Neural progenitor cell (in vitro differentiated cells): ENCODE measurements at regions not wholly inside any gene's neighbourhood (a gene's known extent, or its start where the extent isn't known, plus 50 kb on each side); places are given as distances from the start of the nearest gene placed in this dataset.

Source experiments
- EZH2phosphoT487 ChIP-seq: fragments of 200-600 bp; sonication (generic); IDR thresholded peaks from 2 replicates; pipeline ENCODE4 v1.6.1; 2017; ENCODE audit warnings: antibody characterized with exemption
- TF ChIP-seq, protein P1 (sequence below): fragments of 200-600 bp; sonication (generic); IDR thresholded peaks from 2 replicates; pipeline ENCODE4 v1.5.1; 2017; ENCODE audit warnings: antibody characterized with exemption, mild to moderate bottlenecking

DNA sequence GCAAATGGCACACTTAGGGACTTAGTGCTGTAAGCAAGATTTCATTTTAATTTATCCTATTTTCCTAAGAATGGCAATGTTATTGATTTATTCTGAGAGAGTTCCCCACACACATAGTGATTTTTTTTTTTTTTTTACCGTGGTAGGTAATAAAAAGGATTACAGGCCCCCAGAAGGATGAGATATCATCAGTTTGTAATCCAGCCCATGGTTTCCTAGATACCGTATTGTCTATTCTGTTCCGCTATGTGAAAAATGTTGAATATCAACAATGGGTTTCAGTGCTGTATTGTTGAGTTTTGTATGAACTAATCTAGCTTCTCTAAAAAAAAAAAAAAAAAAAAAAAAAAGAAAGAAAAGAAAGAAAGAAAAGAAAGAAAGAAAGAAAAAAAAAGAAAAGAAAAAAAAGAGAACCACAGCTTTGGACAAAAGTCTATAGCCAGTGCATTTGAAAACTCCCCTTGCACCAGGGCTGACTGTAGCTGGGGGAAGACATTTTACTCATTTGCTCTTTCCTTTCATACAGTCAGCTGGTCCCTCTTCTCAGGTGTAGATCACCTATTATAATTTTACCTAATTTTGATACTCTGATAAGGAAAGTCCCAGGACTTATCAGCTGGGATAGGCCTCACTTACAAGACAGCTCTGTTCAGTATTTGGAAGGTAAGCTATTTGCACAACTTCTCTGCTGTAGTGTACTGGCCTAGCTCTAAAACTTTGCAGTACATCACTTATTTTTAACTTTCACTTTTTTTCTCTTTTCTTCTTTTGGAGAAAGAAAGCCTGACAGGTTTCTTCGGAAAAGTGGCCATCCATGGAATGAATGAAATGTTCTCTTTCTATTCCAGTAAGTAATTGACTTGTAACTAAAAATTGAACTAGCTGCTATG, 101.4 kb upstream of the SOX2 start:
- TF ChIP-seq EZH2phosphoT487 = no peak
- TF ChIP-seq, protein P1, sequence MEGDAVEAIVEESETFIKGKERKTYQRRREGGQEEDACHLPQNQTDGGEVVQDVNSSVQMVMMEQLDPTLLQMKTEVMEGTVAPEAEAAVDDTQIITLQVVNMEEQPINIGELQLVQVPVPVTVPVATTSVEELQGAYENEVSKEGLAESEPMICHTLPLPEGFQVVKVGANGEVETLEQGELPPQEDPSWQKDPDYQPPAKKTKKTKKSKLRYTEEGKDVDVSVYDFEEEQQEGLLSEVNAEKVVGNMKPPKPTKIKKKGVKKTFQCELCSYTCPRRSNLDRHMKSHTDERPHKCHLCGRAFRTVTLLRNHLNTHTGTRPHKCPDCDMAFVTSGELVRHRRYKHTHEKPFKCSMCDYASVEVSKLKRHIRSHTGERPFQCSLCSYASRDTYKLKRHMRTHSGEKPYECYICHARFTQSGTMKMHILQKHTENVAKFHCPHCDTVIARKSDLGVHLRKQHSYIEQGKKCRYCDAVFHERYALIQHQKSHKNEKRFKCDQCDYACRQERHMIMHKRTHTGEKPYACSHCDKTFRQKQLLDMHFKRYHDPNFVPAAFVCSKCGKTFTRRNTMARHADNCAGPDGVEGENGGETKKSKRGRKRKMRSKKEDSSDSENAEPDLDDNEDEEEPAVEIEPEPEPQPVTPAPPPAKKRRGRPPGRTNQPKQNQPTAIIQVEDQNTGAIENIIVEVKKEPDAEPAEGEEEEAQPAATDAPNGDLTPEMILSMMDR = no peak
